Type B pancreatic cell (in vitro differentiated cells): ENCODE measurements at regions not wholly inside any gene's neighbourhood (a gene's known extent, or its start where the extent isn't known, plus 50 kb on each side); places are given as distances from the start of the nearest gene placed in this dataset.

Experiments
- DNase-seq: peaks from one replicate; pipeline ENCODE4 v3.0.0; 2021; ENCODE audit warnings: mixed read lengths; ENCODE audit not compliant: unreplicated experiment; ENCODE audit errors: extremely low spot score
- H3K27ac Mint-ChIP-seq: 2 replicates; pipeline ENCODE4 v1.8.0; 2021; ENCODE audit warnings: mild to moderate bottlenecking, mixed read lengths
- H3K27me3 Mint-ChIP-seq: 2 replicates; pipeline ENCODE4 v1.8.0; 2021; ENCODE audit warnings: mixed read lengths
- H3K36me3 Mint-ChIP-seq: 2 replicates; pipeline ENCODE4 v1.8.0; 2021; ENCODE audit warnings: mixed read lengths
- H3K4me1 Mint-ChIP-seq: one replicate; pipeline ENCODE4 v1.8.0; 2021; ENCODE audit warnings: mixed read lengths; ENCODE audit not compliant: unreplicated experiment
- H3K4me3 Mint-ChIP-seq: 2 replicates; pipeline ENCODE4 v1.8.0; 2021; ENCODE audit warnings: mild to moderate bottlenecking, mixed read lengths
- H3K9me3 Mint-ChIP-seq: 2 replicates; pipeline ENCODE4 v1.8.0; 2021; ENCODE audit warnings: mixed read lengths
- CTCF ChIP-seq: fragments of 200-600 bp; sonication (generic); conservative IDR thresholded peaks from 2 replicates; pipeline ENCODE4 v1.5.0; 2021; ENCODE audit warnings: antibody characterized with exemption, mild to moderate bottlenecking

- no peaks in the 10 kb centered on the region for H3K4me1 Mint-ChIP-seq
- no peaks in the 10 kb centered on the region for H3K36me3 Mint-ChIP-seq
- H3K4me3 Mint-ChIP-seq = no peak overlapping the region
- no peak for DNase-seq
- H3K27ac Mint-ChIP-seq = no peak overlapping the region
- peaks cover 5% of the 10 kb centered on the region for H3K9me3 Mint-ChIP-seq
- no peak for TF ChIP-seq CTCF
- H3K27me3 Mint-ChIP-seq = no peaks in the 10 kb centered on the region
These were observed 61.3 kb upstream of the UGT8 start for GRCh38 chr4:114537352-114537751.

GRCh38 chr4:114538012-114538617 is 60.5 kb upstream of the UGT8 start:
- Mint-ChIP-seq H3K27me3 (no peaks in the 10 kb centered on the region), H3K27ac (no peak overlapping the region), H3K9me3 (peaks cover 5% of the 10 kb centered on the region), H3K4me1 (no peaks in the 10 kb centered on the region), H3K4me3 (no peak overlapping the region), H3K36me3 (no peaks in the 10 kb centered on the region)
- no peak for TF ChIP-seq CTCF
- no peak for DNase-seq

DNA sequence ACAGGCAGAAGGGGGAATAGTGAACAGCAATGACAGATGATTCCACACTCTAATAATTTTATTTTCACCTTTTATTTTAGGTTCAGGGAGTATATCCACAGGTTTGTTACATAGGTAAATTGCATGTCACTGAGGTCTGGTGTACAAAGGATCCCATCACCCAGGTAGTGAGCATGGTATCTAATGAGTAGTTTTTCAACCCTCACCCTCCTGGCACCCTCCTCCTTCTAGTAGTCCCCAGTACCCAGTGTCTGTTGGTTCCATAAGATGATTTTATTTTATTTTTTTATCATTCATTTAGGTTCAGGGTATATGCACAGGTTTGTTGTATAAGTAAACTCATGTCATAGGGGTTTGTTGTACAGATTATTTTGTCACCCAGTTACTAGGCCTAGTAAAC is 58.6 kb upstream of the UGT8 start:
- DNase-seq = no peak
- H3K36me3 Mint-ChIP-seq = no peaks in the 10 kb centered on the region
- no peak for TF ChIP-seq CTCF
- H3K4me3 Mint-ChIP-seq = no peak overlapping the region
- peaks cover 5% of the 10 kb centered on the region for H3K9me3 Mint-ChIP-seq
- H3K4me1 Mint-ChIP-seq = no peaks in the 10 kb centered on the region
- no peaks in the 10 kb centered on the region for H3K27me3 Mint-ChIP-seq
- no peak overlapping the region for H3K27ac Mint-ChIP-seq

GRCh38 chr4:114547340-114548134 is 51.1 kb upstream of the UGT8 start:
- Mint-ChIP-seq H3K4me3 (no peak overlapping the region), H3K36me3 (no peaks in the 10 kb centered on the region), H3K27me3 (no peaks in the 10 kb centered on the region), H3K27ac (no peak overlapping the region), H3K9me3 (no peaks in the 10 kb centered on the region), H3K4me1 (no peaks in the 10 kb centered on the region)
- DNase-seq = no peak
- TF ChIP-seq CTCF = no peak
